HG03159 (cell line): ENCODE measurements at regions not wholly inside any gene's neighbourhood (a gene's known extent, or its start where the extent isn't known, plus 50 kb on each side); places are given as distances from the start of the nearest gene placed in this dataset.
"Not testable (repeated sequence)": the region's sequence is repeated elsewhere in the genome, so short reads cannot be mapped to it uniquely, and the experiment has no call there.

Experiments used
- ATAC-seq: cut with Tn5 transposase; IDR thresholded peaks from one replicate; pipeline ENCODE4 v1.9.1; 2021; ENCODE audit warnings: mild to moderate bottlenecking, moderate library complexity; ENCODE audit not compliant: unreplicated experiment

DNA sequence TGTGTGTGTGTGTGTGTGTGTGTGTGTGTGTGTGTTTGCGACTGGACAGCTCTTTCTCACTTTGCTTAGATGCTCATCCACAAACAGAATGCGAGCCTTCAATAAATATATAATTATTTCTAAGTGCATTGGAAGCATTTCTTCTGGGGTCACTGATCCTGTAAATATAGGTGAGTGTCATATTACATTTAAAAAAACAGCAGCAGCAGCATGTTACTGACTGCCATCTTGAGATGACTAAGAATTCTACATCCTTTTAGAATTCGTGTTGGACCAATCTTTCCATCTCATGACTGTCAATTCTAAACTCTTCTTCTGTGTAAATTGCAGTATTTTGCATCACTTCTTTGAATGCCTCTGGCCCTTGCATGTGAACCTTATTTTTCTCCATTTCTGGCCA is 238.0 kb upstream of the DDI1 start:
- no peak for ATAC-seq

DNA sequence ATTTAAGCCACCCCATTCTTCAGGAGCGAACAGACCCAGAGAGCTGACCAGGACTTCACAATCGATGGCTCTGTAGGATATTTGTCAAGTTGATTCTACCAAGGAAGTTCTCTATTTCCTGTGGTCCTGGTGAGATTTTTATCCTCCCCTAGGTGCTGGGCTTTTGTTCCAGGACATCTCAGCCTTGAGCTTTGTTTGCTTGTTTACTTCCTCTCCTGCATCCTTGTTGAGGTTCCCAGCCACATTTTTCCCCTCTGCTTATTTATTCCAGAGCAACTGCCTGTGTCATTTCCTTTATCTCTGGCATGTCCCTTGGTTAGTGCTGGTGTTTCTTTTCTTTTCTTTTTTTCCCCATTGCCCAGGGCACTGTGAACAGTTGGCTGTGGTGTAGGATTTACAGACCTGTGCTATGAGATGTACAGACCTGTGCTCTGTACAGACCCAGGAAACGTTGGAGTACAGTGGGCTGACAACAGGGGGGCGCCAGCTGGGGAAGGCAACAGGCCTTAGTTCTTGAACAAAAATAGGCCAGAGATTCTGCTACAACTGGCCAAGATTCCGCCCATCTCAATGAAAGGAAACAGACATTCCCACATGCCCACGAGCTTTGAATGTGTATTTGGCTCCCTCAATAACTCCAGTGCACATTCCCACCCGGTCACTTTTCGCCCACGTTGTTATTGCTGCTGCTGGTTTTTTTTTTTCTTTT is 235.9 kb upstream of the DDI1 start:
- ATAC-seq, result no peak

DNA sequence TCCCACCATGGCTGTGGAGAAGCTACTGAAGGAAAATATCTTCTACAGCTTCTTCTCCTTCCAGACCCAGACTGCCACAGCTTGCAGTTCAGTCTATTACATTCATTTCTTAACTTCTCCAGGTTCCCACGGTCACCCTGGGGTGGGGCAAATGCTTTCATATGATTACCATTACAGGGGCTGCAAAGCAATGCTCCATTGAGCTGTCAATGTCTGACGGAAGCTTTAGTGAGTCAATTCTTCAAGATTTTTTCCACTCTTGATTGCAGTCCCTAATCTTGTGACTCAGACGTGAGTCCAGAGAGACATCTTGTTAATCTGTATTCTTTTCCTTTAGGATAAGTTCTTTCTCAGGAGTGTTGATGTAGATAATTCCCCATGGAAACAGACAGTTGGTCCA is 233.4 kb upstream of the DDI1 start:
- ATAC-seq, result no peak

DNA sequence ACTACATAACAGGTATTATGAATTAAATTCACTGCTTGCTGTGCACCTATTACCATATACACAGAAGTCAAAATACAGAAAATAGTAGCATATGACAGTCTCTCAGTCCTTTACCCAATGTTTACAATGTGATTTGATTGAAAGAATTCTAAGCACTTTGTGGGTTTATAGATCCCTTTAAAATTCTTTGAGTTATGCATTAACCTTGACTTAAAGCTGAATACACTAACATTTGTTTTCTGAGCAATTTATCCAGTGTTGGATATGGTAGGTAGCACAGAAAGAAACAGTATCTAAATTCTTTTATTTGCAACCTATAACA is 230.8 kb upstream of the DDI1 start:
- ATAC-seq, result no peak

DNA sequence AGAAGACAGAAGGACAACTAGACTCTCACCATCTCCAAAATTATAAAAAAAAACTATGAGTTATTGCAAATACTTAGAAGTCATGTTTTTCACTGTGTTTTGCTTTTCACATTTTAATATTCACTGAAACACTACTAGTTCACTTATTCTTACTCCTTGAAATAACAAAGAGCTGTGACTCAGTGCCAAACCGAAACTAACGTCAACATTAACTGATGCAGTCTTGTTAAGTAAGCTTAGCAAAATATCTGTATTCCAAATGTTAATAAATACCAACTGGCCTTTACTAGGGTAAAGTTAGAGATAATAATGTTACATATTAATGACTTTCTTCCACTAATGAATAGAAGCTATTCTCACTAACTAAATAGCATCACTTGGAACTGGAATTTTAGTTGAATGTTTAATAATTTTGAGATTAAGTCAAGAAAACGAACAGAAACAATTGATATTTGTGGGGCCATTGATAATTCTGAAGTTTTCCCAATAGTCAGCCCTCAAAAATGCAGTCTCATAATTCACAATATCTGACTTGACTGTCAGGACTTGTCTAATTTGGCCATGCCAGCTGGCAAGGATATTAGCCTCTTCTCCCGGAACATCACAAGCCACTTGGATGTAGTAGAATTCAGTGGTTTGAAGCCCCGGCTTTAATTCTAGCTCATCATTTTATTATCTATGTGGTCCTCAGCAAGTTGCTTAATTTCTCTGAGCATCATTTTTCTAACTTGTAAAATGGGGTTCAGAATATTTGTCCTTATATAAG is 230.1 kb upstream of the DDI1 start:
- ATAC-seq, result peak; percentile 50

DNA sequence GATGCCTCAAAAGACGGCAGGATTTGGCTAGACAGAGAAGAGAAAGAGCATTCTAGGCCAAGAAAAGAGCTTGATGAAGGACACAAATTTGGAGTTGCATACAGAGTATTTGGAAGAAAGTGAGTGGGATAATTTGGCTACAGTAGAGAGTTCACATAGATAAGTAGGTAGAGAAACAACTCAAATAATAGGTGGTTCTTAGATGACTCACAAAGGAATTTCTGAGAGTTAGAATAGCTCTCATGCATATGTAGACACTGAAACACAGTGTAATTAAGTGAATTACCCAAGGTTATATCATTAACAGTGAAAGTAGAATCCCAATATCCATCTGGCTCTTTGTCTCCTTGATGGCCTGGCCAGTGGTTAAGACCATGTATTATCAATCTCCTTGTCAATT is 228.6 kb upstream of the DDI1 start:
- ATAC-seq, result no peak

DNA sequence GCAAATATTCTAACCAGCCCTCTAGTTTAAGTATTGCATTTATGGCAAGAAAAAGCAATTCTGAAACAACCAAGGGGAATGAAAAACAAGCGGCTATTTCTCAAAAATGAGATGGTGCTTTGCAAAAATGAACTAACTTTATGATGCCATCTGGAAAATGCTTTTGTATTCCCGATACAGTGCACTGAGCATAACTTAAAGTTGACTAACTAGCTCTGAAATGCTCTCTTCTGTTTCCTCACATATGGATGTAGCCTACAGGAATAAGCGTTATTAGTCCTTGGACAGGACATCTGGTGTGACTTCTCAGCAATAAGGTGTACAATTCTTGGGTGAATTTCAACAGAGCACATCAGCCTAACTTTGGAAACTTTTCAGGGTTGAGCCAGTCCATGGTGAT is 228.2 kb upstream of the DDI1 start:
- no peak for ATAC-seq

DNA sequence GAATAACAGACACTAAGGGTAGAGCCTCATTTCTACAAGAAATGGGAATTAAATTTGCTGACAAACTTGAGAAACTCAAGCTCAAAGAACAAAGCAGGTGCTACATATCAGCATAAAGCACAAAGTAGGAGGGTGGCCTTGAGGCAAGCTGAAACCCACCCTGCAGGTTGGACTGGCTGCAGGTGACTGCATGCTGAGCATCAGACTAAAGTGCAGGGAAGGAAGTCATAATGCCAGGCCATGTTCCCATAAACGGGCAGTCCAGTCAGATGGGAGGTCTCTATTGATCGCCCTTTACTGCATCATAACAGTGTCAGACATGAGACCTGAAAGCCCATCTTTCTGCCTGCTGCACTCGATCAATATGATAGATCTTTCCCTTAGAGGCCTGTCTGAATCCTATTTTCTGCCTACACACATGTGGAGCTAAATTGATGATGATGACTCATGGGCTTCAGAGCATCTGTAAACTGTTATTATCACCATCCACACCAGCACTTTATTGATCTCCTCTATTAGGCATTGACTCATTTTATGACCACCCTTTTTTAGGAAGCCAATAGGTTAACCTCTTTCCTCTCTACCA is 224.5 kb upstream of the DDI1 start:
- ATAC-seq, result no peak

DNA sequence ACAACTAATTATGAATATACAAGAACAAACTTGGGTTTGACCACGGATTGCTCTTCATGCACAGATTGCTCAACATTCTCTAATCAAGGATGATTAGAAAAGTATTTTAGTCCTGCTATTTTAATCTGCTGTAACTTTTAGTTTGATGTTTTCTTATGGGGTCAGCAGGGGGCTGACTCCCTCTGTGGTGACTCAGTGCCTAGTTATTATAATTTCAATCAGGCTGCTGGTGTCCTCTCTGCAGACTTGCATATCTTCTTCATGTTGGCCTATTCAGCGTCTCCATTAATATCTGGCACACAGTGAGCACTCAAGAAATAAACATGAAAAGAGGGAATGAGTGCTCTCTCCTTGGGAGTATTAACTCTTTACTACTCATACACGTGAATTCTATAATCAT is 223.8 kb upstream of the DDI1 start:
- ATAC-seq, result no peak

DNA sequence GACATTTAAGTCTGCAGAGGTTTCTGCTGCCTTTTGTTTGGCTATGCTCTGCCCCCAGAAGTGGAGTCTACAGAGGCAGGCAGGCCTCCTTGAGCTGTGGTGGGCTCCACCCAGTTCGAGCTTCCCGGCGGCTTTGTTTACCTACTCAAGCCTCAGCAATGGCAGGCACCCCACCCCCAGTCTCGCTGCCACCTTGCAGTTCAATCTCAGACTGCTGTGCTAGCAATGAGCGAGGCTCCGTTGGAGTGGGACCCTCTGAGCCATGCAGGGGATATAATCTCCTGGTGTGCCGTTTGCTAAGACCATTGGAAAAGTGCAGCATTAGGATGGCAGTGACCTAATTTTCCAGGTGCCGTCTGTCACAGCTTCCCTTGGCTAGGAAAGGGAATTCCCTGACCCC is 216.1 kb upstream of the DDI1 start:
- ATAC-seq, result not testable (repeated sequence)

DNA sequence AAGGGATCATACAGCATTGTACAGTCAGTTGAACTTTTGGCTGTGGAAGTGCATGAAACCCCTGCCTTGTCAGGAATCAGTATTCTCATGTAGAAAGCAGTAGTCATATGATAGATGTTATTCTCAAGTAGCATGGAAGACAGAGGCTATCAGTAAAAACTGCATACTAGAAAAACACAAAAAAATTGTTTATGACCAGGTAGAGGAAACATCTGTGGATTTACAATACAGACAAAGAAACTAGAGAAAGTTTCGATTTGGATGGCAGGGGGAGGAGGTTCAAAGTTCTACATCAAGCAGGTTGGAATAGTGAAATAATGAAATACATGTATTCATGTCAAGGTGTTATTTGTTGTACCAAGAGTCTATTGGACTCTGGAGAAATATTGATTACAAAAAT is 212.3 kb upstream of the DDI1 start:
- no peak for ATAC-seq

DNA sequence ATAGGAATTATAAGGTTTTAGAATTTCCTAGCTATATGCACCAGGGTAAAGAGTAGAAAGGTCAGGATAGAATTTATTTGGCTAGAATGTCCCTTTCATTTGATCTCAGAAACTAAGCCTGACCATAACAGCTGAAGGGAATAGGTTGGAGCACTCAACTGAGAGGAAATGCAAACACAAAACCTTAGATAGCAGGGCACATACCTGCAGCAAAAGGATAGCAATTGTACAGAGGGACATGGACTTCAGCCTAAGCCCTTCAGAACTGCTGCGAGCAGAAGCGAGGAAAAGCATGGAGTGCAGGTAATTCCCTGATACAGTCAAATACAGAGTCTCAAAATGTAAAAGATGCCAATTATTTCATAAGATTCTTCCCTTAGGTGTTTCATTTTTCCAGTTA is 211.0 kb upstream of the DDI1 start:
- no peak for ATAC-seq

DNA sequence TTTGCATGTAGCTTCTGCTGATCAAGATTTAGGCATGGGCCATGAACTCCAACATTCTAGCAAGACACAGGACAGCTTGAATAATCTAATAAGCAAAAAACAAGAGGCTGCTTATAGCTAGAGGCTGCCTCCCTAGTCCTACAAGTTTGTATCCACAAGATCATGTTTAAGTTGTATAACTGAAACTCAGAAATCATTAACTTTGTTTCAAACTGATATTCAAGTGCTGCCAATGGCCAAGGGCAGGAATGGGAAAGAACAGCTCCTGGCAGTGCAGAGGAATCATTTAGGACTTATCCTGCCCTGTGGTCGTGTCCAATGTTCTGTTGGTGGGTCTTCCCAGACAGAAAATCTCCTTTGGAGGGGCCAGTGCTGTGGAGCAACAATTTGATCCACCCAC is 209.6 kb upstream of the DDI1 start:
- ATAC-seq, result no peak

DNA sequence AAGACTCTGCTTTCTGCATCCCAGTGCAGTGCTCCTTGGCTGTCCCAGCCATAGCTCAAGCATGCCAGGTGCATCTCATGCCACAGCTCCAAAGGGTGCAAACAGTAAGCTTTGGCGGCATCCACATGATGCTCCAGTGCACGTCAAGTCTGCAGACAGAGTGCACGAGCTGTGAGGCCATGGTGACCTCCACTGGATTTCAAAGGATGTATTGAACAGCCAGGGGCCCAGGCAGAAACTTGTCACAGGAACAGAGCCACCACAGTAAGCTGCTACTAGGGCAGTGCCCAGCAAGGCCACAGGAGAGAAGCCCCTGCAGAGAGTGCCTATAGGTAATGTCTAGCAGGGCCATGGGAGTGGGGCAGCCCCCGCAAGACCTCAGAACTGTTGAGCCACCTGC is 206.8 kb upstream of the DDI1 start:
- ATAC-seq, result no peak

DNA sequence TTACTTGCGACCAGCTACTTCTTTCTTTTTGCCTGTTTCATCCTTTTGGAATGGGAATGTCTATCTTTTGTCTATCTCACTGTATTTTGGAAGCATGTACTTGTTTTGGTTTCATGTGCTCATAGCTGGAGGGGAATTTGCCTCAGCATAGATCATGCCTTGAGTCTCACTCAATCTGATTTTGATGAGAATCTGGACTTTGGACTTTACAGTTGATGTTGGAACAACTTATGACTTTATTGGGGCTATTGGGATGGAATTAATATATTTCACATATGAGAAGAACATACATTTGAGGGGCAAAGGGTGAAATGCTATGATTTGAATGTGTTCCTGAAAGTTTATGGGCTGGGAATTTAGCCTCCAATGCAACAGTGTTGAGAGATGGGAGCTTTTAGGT is 206.2 kb upstream of the DDI1 start:
- ATAC-seq, result no peak

DNA sequence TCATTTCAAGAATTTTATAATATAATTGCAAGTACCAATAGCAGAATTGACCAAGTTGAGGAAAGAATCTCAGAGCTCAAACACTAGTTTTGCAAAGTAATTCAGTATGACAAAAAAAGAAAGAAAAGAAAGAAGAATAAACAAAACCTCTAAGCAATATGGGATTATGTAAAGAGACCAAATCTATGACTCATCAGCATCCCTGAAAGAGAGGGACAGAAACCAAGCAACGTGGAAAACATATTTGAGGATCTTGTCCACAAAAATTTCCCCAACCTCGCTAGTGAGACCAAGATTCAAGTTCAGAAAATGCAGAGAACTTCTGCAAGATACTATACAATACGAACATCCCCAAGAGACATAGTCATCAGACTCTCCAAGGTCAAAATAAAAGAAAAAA is 203.7 kb upstream of the DDI1 start:
- ATAC-seq, result no peak

DNA sequence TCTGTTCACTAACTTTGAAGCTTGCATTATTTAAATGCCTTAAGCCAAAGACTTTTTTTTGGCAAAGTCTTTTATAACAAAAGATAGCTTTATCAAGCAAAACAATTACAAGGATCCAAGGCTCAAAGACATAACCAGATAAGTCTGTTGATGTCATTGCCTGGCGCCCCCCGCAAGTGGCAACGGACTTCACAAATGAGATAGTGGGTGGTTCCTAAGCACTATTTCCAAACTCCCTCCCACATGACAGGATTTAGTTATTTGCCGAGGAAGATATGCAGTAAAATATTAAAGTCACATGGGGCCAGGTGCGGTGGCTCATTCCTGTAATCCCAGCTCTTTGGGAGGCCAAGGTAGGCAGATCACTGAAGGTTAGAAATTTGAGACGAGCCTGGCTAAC is 194.2 kb upstream of the DDI1 start:
- no peak for ATAC-seq

DNA sequence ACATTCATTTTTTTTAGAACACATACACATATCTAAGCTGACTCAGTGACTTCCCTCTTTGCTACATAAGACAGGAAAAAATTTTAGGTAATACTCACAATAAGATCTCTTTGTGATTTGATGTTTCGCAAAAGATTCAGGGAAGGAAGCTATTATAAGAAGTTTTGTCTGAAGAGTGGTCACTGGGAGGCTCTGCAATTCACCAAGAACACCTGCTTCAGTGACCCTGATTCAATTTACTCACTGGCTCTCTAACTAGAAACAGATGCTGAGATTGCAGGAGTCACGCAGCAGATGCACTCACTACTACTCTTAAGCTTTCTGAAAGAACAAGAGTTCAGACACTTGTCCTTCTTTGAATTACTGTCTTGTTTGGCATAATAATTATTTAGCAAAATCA is 193.6 kb upstream of the DDI1 start:
- no peak for ATAC-seq

DNA sequence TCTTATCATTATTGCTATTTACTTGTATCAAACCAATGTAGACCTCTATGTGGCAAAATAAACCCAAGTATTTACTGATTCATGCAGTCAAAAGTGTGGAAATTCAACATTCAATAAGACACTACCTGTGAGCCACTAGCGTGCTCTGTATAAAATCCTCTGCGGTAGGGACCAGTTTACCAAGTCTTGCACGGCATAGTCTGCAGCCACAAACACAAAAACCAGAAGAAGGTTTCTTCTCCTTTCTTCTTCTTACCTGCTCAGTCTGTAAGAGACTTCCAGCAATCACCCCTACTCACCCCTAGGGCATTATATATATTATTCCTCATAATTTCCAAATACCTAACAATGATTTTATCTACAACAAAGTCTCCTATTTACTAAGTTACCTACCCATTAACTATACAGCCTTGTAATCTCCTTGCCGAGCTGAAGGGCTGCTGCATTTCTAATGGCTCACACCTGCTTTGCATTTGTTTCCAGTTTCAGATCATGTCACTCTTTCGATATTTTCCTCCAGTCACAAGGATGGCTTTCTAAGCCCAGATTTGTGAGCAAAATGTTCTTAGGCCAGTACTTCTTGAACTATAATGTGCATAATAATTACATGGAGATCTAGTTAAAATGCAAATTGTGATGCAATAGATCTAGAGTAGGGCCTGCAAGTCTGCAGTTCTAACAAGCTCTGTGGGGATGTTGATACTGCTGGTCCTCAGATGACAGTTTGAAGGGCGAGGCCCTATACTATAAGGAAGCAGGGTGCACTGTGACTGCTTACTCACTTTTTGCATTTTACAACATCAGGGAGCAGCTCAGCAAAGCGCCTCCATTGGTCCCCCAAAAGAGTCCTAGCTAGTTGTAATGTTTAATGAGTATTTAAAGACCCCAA is 191.9 kb upstream of the DDI1 start:
- peak; percentile 99 for ATAC-seq

DNA sequence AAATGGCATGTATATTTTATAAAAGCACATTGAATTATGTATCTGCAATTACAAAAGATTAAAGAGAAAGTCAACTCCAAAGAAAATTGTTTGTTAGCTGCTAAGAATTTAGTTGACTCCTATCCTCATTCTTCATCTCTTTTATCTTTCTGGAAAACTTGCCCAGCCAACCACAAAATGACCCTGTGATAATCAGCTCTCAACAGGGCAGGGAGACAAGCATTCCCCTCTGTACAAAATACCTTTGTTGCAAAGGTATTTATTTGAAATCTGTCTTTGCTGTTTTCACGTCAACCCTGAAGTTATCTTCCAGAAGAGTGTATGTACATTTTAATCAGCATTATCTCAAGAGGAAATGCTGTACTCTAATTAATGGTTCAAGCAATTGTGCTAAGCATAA is 191.1 kb upstream of the DDI1 start:
- no peak for ATAC-seq

DNA sequence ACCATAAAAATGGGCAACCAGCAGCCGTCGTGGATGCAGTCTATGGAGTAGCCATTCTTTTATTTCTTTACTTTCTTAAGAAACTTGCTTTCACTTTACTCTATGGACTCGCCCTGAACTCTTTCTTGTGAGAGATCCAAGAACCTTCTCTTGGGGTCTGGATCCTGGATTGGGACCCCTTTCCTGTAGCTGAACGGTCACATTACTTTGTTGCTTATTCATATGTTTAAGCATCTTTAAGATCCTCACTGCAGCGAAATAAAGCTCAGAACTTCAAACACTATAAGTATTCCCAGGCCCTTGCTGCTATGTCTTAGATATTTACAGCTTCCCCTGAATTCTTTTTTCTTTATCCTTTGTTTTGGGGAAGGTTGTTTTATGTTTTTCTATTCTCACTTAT is 187.8 kb upstream of the DDI1 start:
- ATAC-seq, result no peak

DNA sequence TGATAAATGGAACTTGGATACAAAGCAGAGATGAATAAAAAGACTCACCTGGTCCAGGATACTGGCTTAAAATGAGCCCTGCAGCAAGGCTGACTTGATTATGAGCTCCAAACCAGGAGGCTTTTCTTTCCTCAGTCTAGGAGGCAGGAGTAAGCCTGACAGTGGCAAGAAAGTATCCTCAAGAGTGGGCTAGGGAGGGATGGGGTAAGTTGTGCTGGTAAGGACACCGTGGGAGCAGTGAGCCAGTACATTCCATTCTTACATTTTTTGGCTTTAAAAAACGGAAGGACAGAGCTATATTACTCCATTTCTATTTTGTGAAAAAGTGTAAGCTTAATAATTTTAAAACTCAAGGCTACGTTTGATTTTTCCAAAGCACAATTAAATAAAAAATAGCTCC is 187.1 kb upstream of the DDI1 start:
- ATAC-seq, result no peak
